Adipose tissue (tissue), 3 donors: ENCODE measurements at regions not wholly inside any gene's neighbourhood (a gene's known extent, or its start where the extent isn't known, plus 50 kb on each side); places are given as distances from the start of the nearest gene placed in this dataset.

Source experiments
- H3K27ac ChIP-seq: one replicate; pipeline ENCODE4 v1.5.1; 2013; ENCODE audit warnings: low read depth, low read length
- WGBS, 3 donors: extraction: QIAGEN DNeasy Blood & Tissue Kit; methylation state at CpG; one replicate each; pipeline ENCODE4 v1.1.7; 2013; 5-methylcytosine and 5-hydroxymethylcytosine counted together
- donor health status: healthy with polysubstance abuse.
- donor health status: Bipolar disorder and iron deficiency.
- donor health status: healthy.

- no peak overlapping the region for H3K27ac ChIP-seq
- 69 to 94% (median 78%) methylated on average over 1 of the region's 1 CpG for WGBS, 3 donors
Measured at GRCh38 chr1:30032302-30032701, 691.1 kb downstream of the MATN1 start.

GRCh38 chr1:30029677-30030076 is 693.7 kb downstream of the MATN1 start:
- 36 to 69% (median 54%) methylated on average over 1 of the region's 1 CpG for WGBS, 3 donors
- H3K27ac ChIP-seq, result no peak overlapping the region

GRCh38 chr1:30028939-30029338 is 694.4 kb downstream of the MATN1 start:
- no peak overlapping the region for H3K27ac ChIP-seq
- WGBS, 3 donors, result 45 to 59% (median 48%) methylated on average over 3 of the region's 3 CpGs

- 57 to 81% (median 65%) methylated on average over 2 of the region's 2 CpGs for WGBS, 3 donors
- no peak overlapping the region for H3K27ac ChIP-seq
Measured at GRCh38 chr1:30028283-30028682, 695.1 kb downstream of the MATN1 start.

- 78 to 88% (median 86%) methylated on average over 2 of the region's 2 CpGs for WGBS, 3 donors
- no peak overlapping the region for H3K27ac ChIP-seq
Measured at GRCh38 chr1:30027247-30027646, 696.1 kb downstream of the MATN1 start.

DNA sequence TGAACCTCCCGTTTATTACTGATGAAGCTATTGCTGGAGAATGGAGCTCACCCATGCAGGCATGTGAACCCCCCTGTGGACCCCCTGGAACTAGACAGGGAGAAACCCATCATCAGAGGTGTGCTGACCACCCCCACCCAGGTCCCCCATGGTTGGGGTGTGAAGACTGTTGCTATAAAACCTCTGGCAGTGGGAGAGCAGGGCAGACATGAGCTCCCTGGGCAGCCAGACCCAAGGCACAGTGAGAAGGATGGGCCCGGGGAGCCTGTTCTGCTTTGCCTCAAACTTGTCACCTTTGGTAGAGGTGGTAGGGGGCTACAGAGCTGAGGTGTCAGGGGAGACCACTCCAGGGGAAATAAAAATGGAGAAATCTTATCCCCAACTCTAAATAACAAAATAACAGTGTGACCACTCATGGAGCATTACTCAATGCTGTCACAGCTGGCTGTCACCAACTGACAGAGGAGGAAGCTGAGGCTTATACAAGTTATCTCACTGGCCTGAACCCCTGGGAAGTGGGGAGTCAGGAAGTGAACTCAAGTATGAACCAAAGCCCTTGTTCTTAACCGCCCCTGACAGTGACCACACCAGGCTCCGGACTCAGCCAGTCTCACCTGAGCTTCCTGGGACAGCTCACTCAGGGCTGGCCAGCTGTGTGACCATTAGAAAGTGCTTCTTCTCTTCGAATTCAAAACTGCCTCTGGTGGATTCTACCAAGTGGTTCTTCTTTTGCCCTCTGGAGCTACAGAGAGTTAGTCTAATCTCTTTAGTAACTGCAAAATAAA is 698.8 kb downstream of the MATN1 start:
- WGBS, 3 donors, result 53 to 57% (median 56%) methylated on average over 5 of the region's 5 CpGs

DNA sequence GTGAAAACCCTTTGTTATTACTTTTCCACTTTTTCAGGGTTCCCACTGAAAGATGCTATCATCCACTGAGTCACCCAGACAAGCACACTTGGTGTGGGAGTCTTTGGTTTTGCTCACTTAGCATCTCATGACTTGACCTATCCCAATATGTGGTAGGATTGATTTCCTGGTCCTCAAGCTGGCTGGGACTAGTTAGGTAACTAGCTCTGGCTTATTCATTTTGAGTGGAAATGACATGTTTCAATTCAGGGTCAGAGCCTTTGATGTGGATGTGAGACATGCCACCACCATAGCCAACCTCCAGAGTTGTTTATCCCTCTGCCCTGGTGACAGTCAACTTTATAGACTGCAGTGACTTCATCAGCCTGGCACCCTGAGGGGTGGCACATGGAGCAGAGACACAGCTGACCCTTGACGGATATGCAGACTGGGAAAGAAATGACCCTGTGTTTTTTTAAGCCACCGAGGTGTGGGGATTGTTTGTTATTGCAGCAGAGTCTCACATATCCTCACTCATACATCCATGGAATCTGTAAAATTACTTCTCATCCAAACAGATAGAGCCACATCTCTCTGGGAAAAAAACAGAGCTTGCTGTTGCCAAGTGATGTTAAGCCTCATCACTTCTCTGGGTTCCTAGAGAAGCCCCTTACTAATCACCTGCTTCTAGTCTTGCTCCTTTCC is 699.9 kb downstream of the MATN1 start:
- 74 to 86% (median 85%) methylated on average over 2 of the region's 2 CpGs for WGBS, 3 donors
- H3K27ac ChIP-seq, result no peak overlapping the region

More for the DNA sequence above, 698.8 kb downstream of the MATN1 start:
- no peak overlapping the region for H3K27ac ChIP-seq

DNA sequence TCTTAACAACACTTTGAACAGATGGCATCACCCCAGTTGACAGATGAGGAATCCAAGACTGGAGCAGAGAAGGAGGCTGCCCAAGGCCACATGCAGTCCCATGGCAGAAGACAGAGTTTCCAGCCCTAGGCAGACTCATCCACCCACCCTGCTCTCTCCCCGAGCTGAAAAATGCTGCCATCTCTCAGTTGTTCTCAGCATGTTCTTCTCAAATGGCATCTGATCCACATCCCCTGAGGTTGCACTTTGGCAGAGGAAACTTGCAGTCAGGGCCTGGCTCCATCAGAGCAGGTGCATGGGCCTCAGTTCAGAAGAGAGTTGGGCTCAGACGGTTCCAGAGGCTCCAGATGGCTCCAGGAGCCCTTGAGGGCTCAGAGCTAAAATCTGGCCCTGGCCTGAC is 709.4 kb downstream of the MATN1 start:
- no peak overlapping the region for H3K27ac ChIP-seq
- 35 to 69% (median 61%) methylated on average over 2 of the region's 2 CpGs for WGBS, 3 donors

DNA sequence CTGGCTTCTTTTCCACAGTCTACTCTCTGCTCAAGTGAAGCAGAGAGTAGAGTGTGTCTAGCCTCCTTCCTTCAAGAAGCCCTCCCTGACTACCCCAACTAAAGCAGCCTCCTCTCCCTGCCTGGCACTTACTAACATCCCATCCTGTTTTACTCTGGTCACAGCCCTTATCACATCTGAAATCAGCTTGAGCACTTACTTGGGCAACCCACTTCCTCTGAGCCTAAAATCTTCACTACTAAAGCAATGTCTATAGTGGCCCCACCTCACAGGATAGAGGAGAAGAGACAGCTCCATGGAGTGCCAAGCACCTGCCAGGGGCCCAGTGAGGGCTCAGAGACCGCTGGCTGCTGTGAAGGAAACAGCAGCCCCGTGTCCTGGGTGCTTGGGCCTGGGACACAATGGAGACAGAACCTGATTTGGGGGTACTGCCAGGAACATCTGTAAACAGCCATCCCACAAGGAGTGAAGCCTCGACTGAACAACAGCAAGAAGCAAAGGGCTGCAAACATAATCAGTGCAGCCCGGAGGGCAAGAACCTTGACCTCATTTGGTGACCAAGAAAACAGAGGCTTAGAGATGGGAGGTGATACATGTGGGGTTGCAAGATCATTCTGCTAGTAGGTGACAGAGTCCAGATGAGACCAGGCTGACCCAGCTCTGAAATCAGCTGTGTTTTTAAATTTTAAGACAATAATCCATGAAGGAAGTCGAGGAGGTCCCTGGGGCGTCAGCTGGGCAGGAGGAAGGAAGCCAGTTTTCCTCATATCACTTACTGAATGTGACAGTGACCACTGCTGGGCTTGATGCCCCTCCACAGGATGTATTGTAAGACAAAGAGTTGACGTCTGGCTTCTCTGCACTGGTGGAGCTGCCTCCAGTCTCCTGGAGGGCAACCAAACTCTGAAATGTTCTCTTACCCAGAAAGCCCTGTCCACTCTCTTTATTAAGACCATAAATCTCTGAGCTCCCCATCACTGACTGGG is 710.6 kb downstream of the MATN1 start:
- WGBS, 3 donors, result 32 to 44% (median 36%) methylated on average over 7 of the region's 7 CpGs
- H3K27ac ChIP-seq, result no peak overlapping the region

DNA sequence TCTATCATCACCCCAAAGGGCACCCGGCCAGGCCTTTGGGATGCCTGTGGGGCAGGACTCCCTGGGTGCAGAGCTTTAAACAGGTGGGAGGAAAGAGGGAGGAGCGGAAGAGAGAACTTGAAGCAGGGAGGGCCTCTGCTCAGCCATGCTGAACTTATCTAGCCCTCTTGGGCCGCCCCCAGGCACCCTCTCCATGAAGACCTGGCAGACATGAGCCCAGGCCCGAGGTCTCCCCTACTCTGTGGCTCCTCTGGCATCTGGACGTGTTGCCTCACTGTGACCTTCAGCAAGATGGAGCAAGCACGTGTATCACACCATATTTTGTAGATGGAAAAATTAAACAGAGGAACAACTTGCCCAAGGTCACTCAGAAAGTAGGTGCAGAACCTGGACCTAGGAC is 711.4 kb downstream of the MATN1 start:
- WGBS, 3 donors, result 46 to 76% (median 69%) methylated on average over 6 of the region's 6 CpGs
- H3K27ac ChIP-seq, result no peak overlapping the region

DNA sequence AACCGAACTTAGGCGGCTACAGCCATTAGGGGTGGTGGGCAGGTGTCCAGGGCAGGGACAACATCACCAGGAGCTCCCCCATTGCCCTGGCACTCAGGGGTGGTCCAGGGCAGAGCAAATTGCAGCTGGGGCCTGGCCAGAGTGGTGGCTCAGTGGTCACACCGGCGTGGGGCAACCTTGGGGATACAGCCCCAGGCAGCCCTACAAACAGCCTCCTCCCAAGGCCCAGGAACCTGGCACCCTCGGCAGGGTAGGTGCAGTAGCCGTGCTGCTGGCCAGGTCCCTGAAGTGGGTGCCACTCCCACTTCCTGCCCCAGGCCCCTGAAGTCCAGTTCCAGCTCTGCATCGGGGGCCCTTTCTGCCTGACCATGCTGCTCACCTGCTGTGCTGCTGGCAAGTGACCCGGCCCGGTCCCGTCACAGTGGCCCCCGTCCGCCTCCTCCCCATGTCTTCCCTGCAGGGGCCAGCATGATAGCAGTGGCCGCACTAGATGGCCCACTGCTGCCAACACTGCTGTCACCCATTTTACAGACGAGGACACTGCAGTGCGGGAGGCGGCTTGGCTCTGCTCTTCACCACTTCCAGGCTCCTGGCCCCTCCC is 712.8 kb downstream of the MATN1 start:
- H3K27ac ChIP-seq, result no peak overlapping the region
- whole genome bisulfite sequencing, 3 donors, result 81 to 83% (median 82%) methylated on average over 16 of the region's 16 CpGs

DNA sequence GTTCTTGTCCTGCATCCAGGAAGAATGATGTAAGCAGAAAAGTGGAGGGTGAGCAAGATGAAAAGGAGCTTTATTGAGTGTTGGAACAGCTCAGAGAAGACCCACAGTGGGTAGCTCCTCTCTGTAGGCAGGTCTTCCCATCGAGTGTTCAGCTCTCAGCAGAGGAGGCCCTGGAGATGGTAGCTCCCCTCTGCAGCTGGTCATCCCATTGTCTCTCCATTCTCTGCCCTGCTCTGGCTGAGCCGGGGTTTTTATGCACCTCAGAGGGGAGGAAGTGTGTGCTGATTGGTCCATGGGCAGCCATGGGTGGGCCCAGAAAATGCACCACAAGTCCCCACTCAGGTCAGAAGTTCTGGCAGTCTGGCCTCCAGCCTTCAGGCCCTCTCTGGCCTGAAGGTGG is 713.7 kb downstream of the MATN1 start:
- WGBS, 3 donors, result 39 to 55% (median 48%) methylated on average over 1 to 2 of the region's 2 CpGs
- H3K27ac ChIP-seq, result no peak overlapping the region

DNA sequence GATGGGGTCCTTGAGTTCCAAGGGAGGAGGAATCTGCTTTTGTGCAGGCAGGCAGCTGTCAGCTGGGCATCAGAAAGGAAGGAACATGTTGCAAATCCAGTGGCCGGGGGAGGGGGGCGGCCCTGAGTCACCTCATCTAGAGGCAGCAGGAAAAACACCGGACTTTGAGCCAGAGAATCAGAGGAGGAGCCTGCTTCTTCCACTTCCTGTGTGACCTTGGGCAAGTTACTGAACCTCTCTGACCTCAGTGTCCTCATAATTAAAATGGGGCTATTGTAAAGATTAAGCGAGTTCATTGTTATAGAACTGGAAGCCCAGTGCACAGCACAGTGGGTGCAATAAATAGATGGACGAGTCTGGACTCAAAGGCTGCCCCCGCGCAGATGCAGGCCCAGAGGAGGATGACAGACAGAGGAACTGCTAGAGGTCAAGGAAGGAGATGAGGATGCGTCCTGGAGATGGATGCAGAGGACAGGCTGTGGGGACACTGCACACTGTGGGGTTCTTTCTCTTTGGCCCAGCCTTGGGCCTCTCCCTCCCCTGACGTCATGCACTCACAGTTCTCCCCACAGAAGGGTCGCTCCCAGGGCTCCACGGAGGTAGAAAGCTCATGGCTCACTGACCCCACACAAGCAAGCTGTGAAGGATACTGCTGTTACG is 714.3 kb downstream of the MATN1 start:
- 66 to 72% (median 67%) methylated on average over 12 of the region's 12 CpGs for WGBS, 3 donors
- H3K27ac ChIP-seq, result no peak overlapping the region

DNA sequence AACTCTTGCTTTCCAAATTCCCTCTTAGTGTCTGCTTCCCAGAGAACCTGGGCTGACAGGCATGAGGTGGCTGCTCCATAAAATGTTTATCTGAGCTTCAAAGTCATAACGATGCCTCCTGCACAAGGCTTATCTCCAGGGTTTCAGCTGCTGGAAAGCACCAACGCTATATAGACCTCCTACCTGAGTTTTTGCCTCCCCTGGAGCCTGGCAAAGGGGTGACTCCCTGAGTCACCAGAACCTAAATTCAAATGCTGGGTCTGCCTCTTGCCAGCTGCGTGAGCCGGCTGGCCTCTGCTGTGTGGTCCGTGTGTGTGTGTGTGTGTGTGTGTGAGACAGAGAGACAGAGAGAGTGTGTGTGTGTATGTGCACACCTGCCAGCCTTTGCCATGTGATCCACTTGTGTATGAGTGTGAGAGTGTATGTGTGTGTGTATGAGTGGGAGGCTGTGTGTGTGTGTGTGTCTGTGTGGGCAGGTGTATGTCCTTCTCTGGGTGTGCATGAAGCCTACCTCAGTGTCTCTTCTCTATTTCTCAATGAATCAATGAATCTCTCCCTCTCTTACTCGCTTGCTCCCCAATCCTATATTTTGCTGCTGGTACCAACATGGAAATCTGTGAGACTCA is 714.9 kb downstream of the MATN1 start:
- H3K27ac ChIP-seq, result no peak overlapping the region
- 38 to 49% (median 47%) methylated on average over 6 of the region's 6 CpGs for WGBS, 3 donors

DNA sequence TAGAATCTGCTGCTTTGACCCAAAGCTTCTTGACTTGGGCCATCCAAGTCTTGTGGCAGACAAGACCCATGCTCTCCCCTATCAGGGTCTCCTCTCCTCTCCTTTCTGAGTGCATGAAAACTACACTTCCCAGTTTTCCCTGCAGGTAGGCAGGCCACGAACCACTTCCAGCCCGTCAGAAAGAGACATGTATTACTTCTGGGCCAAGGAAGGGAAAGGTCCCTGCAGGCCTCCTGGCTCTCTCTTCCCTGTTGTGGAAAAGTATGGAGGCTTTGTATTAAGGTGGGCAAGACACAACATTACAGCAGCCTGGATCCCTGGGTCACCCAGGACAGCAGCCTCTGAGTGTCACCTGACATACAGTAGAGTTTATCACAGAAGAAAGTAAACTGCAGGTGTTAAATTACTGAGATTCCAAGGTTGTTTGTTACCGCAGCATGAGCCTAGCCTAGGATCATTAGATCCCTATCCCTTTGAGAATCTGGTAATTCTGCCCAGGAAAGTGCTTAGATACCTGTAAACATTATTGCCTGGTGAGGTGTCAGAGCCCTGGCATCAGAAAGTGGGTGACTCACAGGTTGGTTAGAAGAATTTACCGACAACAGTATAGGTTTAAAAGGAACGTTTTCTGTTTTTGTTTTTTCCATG is 717.3 kb downstream of the MATN1 start:
- H3K27ac ChIP-seq, result no peak overlapping the region
- WGBS, 3 donors, result 40 to 43% (median 41%) methylated on average over 5 of the region's 5 CpGs

GRCh38 chr1:30001732-30002039 is 721.7 kb downstream of the MATN1 start:
- H3K27ac ChIP-seq, result no peak overlapping the region
- WGBS, 3 donors, result 49 to 80% (median 62%) methylated on average over 5 of the region's 5 CpGs

DNA sequence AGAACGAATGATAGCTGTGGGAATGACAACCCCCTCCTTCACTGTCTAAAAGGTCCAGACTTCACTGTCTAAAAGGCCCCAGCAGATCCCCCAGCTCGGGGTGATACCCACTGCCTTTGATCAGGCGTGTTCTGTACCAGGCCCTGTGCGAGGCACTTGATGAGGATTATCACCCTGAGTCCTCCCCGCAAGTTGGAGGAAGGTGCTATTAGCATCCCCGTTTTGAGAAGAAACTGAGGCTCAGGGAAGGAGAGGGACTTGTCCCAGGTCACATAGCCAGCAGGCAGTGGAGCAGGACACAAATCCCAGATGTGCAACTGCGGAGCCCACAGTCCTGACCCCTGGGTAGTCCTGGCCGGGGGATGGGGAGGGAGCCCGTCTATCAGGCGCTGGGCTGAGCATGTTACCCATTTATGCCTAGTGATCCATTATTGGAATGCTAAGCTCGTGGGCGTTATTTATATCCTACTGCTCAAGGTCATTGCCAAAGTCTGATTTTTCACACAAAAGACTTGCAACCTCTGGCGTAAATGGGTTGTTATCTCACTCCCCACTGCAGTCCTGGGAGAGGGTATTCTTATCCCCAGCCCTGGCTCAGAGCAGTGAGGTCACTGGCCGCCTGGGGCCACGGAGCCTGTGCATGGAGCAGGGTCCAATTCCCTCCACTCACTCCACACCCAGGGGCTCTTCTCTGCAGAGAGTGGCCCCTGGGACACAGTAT is 722.2 kb downstream of the MATN1 start:
- no peak overlapping the region for H3K27ac ChIP-seq
- WGBS, 3 donors, result 39 to 68% (median 62%) methylated on average over 15 of the region's 15 CpGs
